ENCODE measurements at regions not wholly inside any gene's neighbourhood (a gene's known extent, or its start where the extent isn't known, plus 50 kb on each side); places are given as distances from the start of the nearest gene placed in this dataset.

DNA sequence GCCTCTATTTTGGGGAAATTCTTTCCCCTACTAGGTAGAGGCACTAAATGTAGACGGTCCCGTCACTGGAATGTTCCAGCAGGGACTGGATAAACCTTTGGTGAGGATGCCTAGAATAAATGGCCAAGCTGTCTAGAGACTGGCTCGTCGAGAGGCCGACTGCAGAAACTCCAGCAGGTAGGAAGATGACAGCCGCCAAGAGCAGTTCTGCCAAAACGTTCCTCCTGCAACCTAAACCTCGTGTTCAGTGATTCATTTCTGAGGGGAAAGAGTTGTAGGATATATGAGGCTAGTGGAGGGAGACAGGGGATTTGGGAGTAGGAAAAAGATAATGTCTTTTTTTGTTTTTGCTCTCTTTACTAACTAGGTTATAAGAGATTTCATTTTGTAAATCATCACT, 184.7 kb upstream of the GDF10 start:
- no peak overlapping the region for H3K4me3 ChIP-seq (ENCODE audit: severe bottlenecking)
- H3K27ac ChIP-seq (ENCODE audit: poor library complexity, severe bottlenecking), result no peak overlapping the region
- H3K36me3 ChIP-seq (ENCODE audit: low read depth), result no peaks in the 10 kb centered on the region
- DNase-seq (ENCODE audit: low spot score) (no peak), ATAC-seq (ENCODE audit: low read depth) (no peak)
- no peak for TF ChIP-seq CTCF (IDR thresholded peaks at IDR 0.05; ENCODE audit: poor library complexity, severe bottlenecking)
- no peaks in the 10 kb centered on the region for H3K4me1 ChIP-seq (ENCODE audit: insufficient read depth, poor library complexity, severe bottlenecking)
- H3K9me3 ChIP-seq (ENCODE audit: severe bottlenecking), result no peaks in the 10 kb centered on the region
- peaks cover 12% of the 10 kb centered on the region for H3K27me3 ChIP-seq (ENCODE audit: insufficient read depth, poor library complexity, severe bottlenecking)

DNA sequence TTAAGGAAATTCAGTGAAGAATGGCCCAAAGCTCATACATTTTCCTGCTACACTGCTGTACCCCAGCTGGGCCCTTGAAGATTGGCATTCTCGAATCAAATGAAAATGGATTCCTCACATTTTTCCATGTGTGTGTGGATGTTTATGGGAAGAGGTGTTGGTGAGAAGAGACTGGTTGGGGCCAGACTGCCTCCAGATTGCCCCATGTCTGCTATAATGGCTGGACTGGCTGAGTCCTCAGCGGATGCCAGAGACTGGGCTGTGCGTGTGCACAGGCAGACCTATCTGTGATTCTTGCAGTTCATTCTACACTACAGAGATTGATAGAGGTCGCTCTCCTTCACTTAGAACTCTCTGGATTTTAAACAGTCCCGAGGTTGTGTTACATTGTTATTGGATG, 183.6 kb upstream of the GDF10 start:
- H3K27me3 ChIP-seq (ENCODE audit: insufficient read depth, poor library complexity, severe bottlenecking), result peaks cover 17% of the 10 kb centered on the region
- H3K4me1 ChIP-seq (ENCODE audit: insufficient read depth, poor library complexity, severe bottlenecking), result no peaks in the 10 kb centered on the region
- DNase-seq (ENCODE audit: low spot score), result no peak
- no peak for ATAC-seq (ENCODE audit: low read depth)
- TF ChIP-seq CTCF (IDR thresholded peaks at IDR 0.05; ENCODE audit: poor library complexity, severe bottlenecking), result no peak
- H3K4me3 ChIP-seq (ENCODE audit: severe bottlenecking), result no peak overlapping the region
- no peaks in the 10 kb centered on the region for H3K9me3 ChIP-seq (ENCODE audit: severe bottlenecking)
- H3K36me3 ChIP-seq (ENCODE audit: low read depth), result no peaks in the 10 kb centered on the region
- H3K27ac ChIP-seq (ENCODE audit: poor library complexity, severe bottlenecking), result no peak overlapping the region

DNA sequence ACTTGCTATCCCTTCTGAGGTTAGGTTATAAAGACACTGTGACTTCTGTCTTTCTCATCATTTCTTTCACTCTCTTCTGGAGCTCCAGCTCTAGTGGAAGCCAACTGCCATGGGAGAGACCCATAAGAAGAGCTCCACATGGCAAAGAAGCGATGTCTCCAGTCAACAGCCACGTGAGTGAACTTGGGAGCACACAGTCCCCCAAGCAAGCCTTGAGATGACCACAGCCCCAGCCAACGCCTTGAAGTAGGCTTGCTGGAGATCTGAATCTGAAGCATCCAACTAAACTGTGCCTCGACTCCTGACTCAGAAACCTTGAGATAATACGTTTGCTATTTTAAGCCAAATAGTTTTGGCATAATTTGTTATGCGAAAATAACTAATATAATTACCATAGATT, 181.7 kb upstream of the GDF10 start:
- no peak for DNase-seq (ENCODE audit: low spot score)
- TF ChIP-seq CTCF (IDR thresholded peaks at IDR 0.05; ENCODE audit: poor library complexity, severe bottlenecking), result no peak
- H3K27me3 ChIP-seq (ENCODE audit: insufficient read depth, poor library complexity, severe bottlenecking), result peaks cover 18% of the 10 kb centered on the region
- no peaks in the 10 kb centered on the region for H3K4me1 ChIP-seq (ENCODE audit: insufficient read depth, poor library complexity, severe bottlenecking)
- no peaks in the 10 kb centered on the region for H3K9me3 ChIP-seq (ENCODE audit: severe bottlenecking)
- no peaks in the 10 kb centered on the region for H3K36me3 ChIP-seq (ENCODE audit: low read depth)
- no peak overlapping the region for H3K27ac ChIP-seq (ENCODE audit: poor library complexity, severe bottlenecking)
- H3K4me3 ChIP-seq (ENCODE audit: severe bottlenecking), result no peak overlapping the region
- ATAC-seq (ENCODE audit: low read depth), result no peak

GRCh38 chr10:47121336-47121735, 178.7 kb upstream of the GDF10 start:
- DNase-seq (ENCODE audit: low spot score) (no peak), ATAC-seq (ENCODE audit: low read depth) (no peak)
- no peak overlapping the region for H3K27ac ChIP-seq (ENCODE audit: poor library complexity, severe bottlenecking)
- H3K27me3 ChIP-seq (ENCODE audit: insufficient read depth, poor library complexity, severe bottlenecking), result peaks cover 18% of the 10 kb centered on the region
- no peak overlapping the region for H3K4me3 ChIP-seq (ENCODE audit: severe bottlenecking)
- TF ChIP-seq CTCF (IDR thresholded peaks at IDR 0.05; ENCODE audit: poor library complexity, severe bottlenecking), result no peak
- H3K9me3 ChIP-seq (ENCODE audit: severe bottlenecking), result no peaks in the 10 kb centered on the region
- H3K4me1 ChIP-seq (ENCODE audit: insufficient read depth, poor library complexity, severe bottlenecking), result no peaks in the 10 kb centered on the region
- H3K36me3 ChIP-seq (ENCODE audit: low read depth), result no peaks in the 10 kb centered on the region

DNA sequence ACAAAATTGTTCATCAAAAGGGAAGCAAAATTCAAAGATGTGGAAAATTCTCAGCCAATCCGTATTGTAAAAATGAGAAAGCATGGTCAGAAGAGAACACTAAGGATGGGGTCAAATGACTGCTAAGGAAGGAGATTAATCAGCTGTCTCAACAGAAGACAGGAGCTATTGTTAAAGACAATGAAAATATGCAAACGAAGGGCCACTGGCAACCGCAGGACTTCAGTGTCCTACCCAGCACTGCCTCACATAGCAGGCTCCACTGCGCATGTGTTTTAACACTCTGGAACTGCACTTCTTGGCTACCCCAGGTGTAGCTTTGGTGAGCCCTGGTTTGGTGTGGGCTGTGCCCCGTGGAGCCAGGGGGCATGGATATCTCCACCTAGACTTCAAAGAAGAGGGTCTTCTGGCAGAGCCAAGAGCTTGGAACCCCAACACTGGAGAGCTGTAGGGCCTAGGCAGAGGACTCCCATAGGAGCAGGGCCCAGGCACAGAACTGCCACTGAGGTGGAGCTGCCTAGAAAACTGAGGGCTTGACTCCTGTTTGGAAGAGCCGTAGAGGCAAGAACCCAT, 176.2 kb upstream of the GDF10 start:
- DNase-seq (ENCODE audit: low spot score), result no peak
- no peaks in the 10 kb centered on the region for H3K4me1 ChIP-seq (ENCODE audit: insufficient read depth, poor library complexity, severe bottlenecking)
- no peak for TF ChIP-seq CTCF (IDR thresholded peaks at IDR 0.05; ENCODE audit: poor library complexity, severe bottlenecking)
- H3K9me3 ChIP-seq (ENCODE audit: severe bottlenecking), result no peaks in the 10 kb centered on the region
- H3K27ac ChIP-seq (ENCODE audit: poor library complexity, severe bottlenecking), result no peak overlapping the region
- ATAC-seq (ENCODE audit: low read depth), result no peak
- peaks cover 18% of the 10 kb centered on the region for H3K27me3 ChIP-seq (ENCODE audit: insufficient read depth, poor library complexity, severe bottlenecking)
- H3K4me3 ChIP-seq (ENCODE audit: severe bottlenecking), result no peak overlapping the region
- H3K36me3 ChIP-seq (ENCODE audit: low read depth), result no peaks in the 10 kb centered on the region

Data from RWPE2 (cell line).